Liver (tissue), 3 donors: ENCODE measurements at regions not wholly inside any gene's neighbourhood (a gene's known extent, or its start where the extent isn't known, plus 50 kb on each side); places are given as distances from the start of the nearest gene placed in this dataset.

Experiments used
- HNF4G ChIP-seq: IDR thresholded peaks from 2 replicates; pipeline ENCODE4 v1.6.1; 2016; ENCODE audit warnings: antibody characterized with exemption
- SP1 ChIP-seq: IDR thresholded peaks from 2 replicates; pipeline ENCODE4 v1.6.1; 2018; ENCODE audit warnings: antibody characterized with exemption, mild to moderate bottlenecking
- TAF1 ChIP-seq: conservative IDR thresholded peaks from 2 replicates; pipeline ENCODE4 v1.6.1; 2016; ENCODE audit warnings: antibody characterized with exemption, mild to moderate bottlenecking
- TF ChIP-seq, protein P1 (sequence below): fragments of 150-350 bp; IDR thresholded peaks from 2 replicates; pipeline ENCODE4 v1.5.1; 2017; ENCODE audit warnings: improper control_type of control experiment, low read depth, low read length; ENCODE audit not compliant: missing input control
- TF ChIP-seq, protein P2 (sequence below): IDR thresholded peaks from 2 replicates; pipeline ENCODE4 v1.6.1; 2016; ENCODE audit warnings: antibody characterized with exemption
- donor health status: healthy.
- donor health status: healthy.

DNA sequence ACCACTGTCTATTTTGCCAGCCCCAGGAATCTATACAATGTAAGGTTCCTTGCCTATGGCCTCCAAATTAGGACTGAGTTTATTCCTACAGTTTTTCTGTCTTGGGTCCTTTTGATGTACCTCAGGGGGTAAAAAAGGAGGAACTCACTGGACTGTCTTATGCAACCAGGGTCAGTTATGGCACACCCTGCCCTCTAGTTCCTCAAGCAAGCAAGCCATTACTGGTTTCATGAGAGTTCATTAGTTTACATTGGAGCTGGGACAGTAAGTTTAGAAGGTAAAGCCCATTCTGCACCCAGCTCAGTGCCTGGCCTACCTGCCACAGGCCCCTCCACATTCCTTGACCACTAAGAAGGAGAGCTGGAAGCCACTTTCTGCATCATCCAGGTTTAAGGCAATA is 68.7 kb upstream of the WIPF1 start:
- TF ChIP-seq, protein P1, sequence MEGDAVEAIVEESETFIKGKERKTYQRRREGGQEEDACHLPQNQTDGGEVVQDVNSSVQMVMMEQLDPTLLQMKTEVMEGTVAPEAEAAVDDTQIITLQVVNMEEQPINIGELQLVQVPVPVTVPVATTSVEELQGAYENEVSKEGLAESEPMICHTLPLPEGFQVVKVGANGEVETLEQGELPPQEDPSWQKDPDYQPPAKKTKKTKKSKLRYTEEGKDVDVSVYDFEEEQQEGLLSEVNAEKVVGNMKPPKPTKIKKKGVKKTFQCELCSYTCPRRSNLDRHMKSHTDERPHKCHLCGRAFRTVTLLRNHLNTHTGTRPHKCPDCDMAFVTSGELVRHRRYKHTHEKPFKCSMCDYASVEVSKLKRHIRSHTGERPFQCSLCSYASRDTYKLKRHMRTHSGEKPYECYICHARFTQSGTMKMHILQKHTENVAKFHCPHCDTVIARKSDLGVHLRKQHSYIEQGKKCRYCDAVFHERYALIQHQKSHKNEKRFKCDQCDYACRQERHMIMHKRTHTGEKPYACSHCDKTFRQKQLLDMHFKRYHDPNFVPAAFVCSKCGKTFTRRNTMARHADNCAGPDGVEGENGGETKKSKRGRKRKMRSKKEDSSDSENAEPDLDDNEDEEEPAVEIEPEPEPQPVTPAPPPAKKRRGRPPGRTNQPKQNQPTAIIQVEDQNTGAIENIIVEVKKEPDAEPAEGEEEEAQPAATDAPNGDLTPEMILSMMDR, result no peak
- TF ChIP-seq HNF4G (no peak), SP1 (no peak), TAF1 (no peak)
- TF ChIP-seq, protein P2, sequence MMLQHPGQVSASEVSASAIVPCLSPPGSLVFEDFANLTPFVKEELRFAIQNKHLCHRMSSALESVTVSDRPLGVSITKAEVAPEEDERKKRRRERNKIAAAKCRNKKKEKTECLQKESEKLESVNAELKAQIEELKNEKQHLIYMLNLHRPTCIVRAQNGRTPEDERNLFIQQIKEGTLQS, result no peak
